ENCODE measurements at regions not wholly inside any gene's neighbourhood (a gene's known extent, or its start where the extent isn't known, plus 50 kb on each side); places are given as distances from the start of the nearest gene placed in this dataset.

GRCh38 chr7:55314967-55315366 lies 50.2 kb upstream of the LANCL2 start:
- WGBS, 2 donors: 59% methylated on average over 6 to 8 of the region's 8 CpGs
- Histone ChIP-seq H3K36me3 (no peaks in the 10 kb centered on the region), H3K4me3 (no peak overlapping the region), H3K4me1 (no peaks in the 10 kb centered on the region), H3K27ac (no peak overlapping the region), H3K9me3 (no peaks in the 10 kb centered on the region), H3K27me3 (peaks cover 0 to 11% (median 0%) of the 10 kb centered on the region in 4 donors)
- no peak for DNase-seq
- intact Hi-C loops (cut with DNase I): no loop called here
- TF ChIP-seq CTCF (IDR thresholded peaks at IDR 0.05): no peak
- no peak for TF ChIP-seq POLR2A (IDR thresholded peaks at IDR 0.05)
